Right lobe of liver (tissue), 4 donors: ENCODE measurements at regions not wholly inside any gene's neighbourhood (a gene's known extent, or its start where the extent isn't known, plus 50 kb on each side); places are given as distances from the start of the nearest gene placed in this dataset.

Experiments used
- POLR2A ChIP-seq: fragments of 450-650 bp; IDR thresholded peaks from one replicate; pipeline ENCODE4 v1.6.1; 2017; ENCODE audit warnings: antibody characterized with exemption, mild to moderate bottlenecking
- TF ChIP-seq, protein P1 (sequence below), 4 donors: fragments of 200-600 bp in 3 of 4; fragments of 450-650 bp in 1 of 4; IDR thresholded peaks; one replicate each; pipeline versions ENCODE4 v1.5.1 to v1.8.0; 2016 to 2022; ENCODE audit warnings: antibody characterized with exemption in 4 of 4, mild to moderate bottlenecking in 2 of 4
- donor health status: DM: no; HTN: no; CAD: no.
- donor health status: DM: no; HTN: no; CAD: no.
- donor health status: DM: no; HTN: yes; CAD: no.

DNA sequence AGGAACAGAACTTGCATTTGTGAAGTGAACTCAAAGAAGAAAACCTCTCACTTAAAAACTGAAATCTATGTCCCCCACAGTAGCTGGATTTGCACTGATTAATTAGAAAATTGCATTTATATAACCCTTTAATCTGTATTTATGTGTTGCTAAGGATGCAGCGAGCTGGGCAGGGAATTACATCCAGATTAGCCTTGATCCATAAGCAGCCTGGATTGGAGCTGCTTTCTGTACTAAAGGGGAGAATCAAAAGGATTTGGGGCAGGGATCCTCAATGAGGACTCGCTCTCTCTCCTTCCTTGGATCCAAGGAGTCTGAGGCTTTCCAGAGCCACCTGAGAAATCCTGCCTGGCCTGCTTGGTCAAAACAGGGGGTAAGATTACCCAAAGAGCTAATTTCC lies 125.9 kb downstream of the TLE3 start:
- TF ChIP-seq, protein P1, sequence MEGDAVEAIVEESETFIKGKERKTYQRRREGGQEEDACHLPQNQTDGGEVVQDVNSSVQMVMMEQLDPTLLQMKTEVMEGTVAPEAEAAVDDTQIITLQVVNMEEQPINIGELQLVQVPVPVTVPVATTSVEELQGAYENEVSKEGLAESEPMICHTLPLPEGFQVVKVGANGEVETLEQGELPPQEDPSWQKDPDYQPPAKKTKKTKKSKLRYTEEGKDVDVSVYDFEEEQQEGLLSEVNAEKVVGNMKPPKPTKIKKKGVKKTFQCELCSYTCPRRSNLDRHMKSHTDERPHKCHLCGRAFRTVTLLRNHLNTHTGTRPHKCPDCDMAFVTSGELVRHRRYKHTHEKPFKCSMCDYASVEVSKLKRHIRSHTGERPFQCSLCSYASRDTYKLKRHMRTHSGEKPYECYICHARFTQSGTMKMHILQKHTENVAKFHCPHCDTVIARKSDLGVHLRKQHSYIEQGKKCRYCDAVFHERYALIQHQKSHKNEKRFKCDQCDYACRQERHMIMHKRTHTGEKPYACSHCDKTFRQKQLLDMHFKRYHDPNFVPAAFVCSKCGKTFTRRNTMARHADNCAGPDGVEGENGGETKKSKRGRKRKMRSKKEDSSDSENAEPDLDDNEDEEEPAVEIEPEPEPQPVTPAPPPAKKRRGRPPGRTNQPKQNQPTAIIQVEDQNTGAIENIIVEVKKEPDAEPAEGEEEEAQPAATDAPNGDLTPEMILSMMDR (IDR thresholded peaks at IDR 0.05): no peak
- TF ChIP-seq POLR2A: no peak
